H1 (cell line): ENCODE measurements at regions not wholly inside any gene's neighbourhood (a gene's known extent, or its start where the extent isn't known, plus 50 kb on each side); places are given as distances from the start of the nearest gene placed in this dataset.

ENCODE experiments used
- CTCF ChIA-PET: fragments of 300-600 bp; sonication (Branson Sonifier 250); formaldehyde crosslinking; loops from one replicate; lab custom pipeline; 2021; ENCODE audit not compliant: partially characterized antibody; lab: Charles Lee
- POLR2A ChIA-PET: fragments of 300-600 bp; sonication (Branson Sonifier 250); formaldehyde crosslinking; loops from one replicate; lab custom pipeline; 2021; ENCODE audit warnings: inconsistent platforms; ENCODE audit not compliant: partially characterized antibody; lab: Charles Lee
- DNase-seq, 2 experiments: peaks; one replicate each; pipeline versions ENCODE4 v3.0.0 to v3.0.0-alpha.2; 2010 to 2022; ENCODE audit warnings: low spot score in 2 of 2, low read depth in 1 of 2, mixed read lengths in 1 of 2
- FAIRE-seq: peaks from 2 replicates; lab custom pipeline; 2011; peaks lifted over from hg19 to GRCh38; lab: Jason Lieb, UNC
- H2AFZ ChIP-seq: 2 replicates; pipeline ENCODE4 v1.8.1; 2012; ENCODE audit warnings: low read length, inconsistent platforms
- H2AK5ac ChIP-seq: 2 replicates; pipeline ENCODE4 v1.6.1; 2013; ENCODE audit warnings: low read depth, low read length
- H2BK120ac ChIP-seq: replicated peaks from 2 replicates; pipeline ENCODE3; 2013; ENCODE audit warnings: low read depth, low read length, inconsistent platforms
- H2BK12ac ChIP-seq: 2 replicates; pipeline ENCODE4 v1.6.1; 2013; ENCODE audit warnings: low read depth, low read length
- H2BK15ac ChIP-seq: 2 replicates; pipeline ENCODE4 v1.6.1; 2013; ENCODE audit warnings: low read length
- H2BK20ac ChIP-seq: 2 replicates; pipeline ENCODE4 v1.6.1; 2013; ENCODE audit warnings: low read length
- H2BK5ac ChIP-seq: 2 replicates; pipeline ENCODE4 v1.6.1; 2013; ENCODE audit warnings: low read depth, low read length
- H3K14ac ChIP-seq: 2 replicates; pipeline ENCODE4 v1.6.1; 2013; ENCODE audit warnings: inconsistent platforms; ENCODE audit not compliant: insufficient read length
- H3K18ac ChIP-seq: 2 replicates; pipeline ENCODE4 v1.6.1; 2013; ENCODE audit warnings: low read length; ENCODE audit errors: extremely low read depth
- H3K23ac ChIP-seq: 2 replicates; pipeline ENCODE4 v1.6.1; 2013; ENCODE audit warnings: inconsistent platforms; ENCODE audit not compliant: insufficient read length
- H3K23me2 ChIP-seq: 2 replicates; pipeline ENCODE4 v1.6.1; 2013; ENCODE audit warnings: low read depth, low read length
- H3K27ac ChIP-seq: 2 replicates; pipeline ENCODE4 v1.6.1; 2011; ENCODE audit warnings: low read depth, low read length, inconsistent platforms
- H3K27me3 ChIP-seq, 4 experiments: replicated peaks in 1 of 4; 1 replicate in 1 of 4; 2 replicates in 3 of 4; pipeline versions ENCODE4 v1.6.1 to v1.8.1; 2011 to 2013; ENCODE audit warnings: low read length in 3 of 4, mild to moderate bottlenecking in 3 of 4, inconsistent platforms in 2 of 4, mixed read lengths in 2 of 4, moderate library complexity in 1 of 4; ENCODE audit not compliant: control insufficient read depth in 3 of 4, insufficient read depth in 3 of 4; ENCODE audit errors: extremely low read depth in 1 of 4
- H3K36me3 ChIP-seq, 4 experiments: 2 replicates each; pipeline versions ENCODE4 v1.6.1 to v1.8.1; 2011 to 2013; ENCODE audit warnings: mild to moderate bottlenecking in 4 of 4, low read length in 3 of 4, moderate library complexity in 2 of 4, control low read depth in 1 of 4, inconsistent platforms in 1 of 4; ENCODE audit not compliant: insufficient read depth in 4 of 4, control insufficient read depth in 2 of 4
- H3K4ac ChIP-seq: replicated peaks from 2 replicates; pipeline ENCODE3; 2013; ENCODE audit warnings: low read length, low read depth, mixed read lengths, inconsistent platforms; ENCODE audit not compliant: insufficient read length
- H3K4me1 ChIP-seq, 4 experiments: replicated peaks in 1 of 4; 1 replicate in 1 of 4; 2 replicates in 3 of 4; pipeline versions ENCODE4 v1.6.1 to v1.8.1; 2011 to 2013; ENCODE audit warnings: low read length in 3 of 4, inconsistent platforms in 2 of 4, mixed read lengths in 1 of 4; ENCODE audit not compliant: insufficient read depth in 4 of 4, control insufficient read depth in 3 of 4
- H3K4me2 ChIP-seq, 2 experiments: 2 replicates each; pipeline versions ENCODE4 v1.6.1 to v1.8.1; 2011 to 2013; ENCODE audit warnings: low read depth in 2 of 2, low read length in 2 of 2, control low read depth in 1 of 2, inconsistent platforms in 1 of 2, mild to moderate bottlenecking in 1 of 2; ENCODE audit not compliant: insufficient read depth in 1 of 2
- H3K4me3 ChIP-seq, 4 experiments: fragments of 200-600, 300-600 bp in 1 of 4; sonication (generic), shearing (Covaris generic), sonication (Bioruptor Twin) in 1 of 4; 2 replicates each; pipeline versions ENCODE4 v1.5.1 to v1.8.1; 2011 to 2016; ENCODE audit warnings: low read length in 4 of 4, low read depth in 3 of 4, control low read depth in 2 of 4, inconsistent platforms in 2 of 4, mild to moderate bottlenecking in 2 of 4, mixed read lengths in 1 of 4, moderate library complexity in 1 of 4; ENCODE audit not compliant: insufficient read depth in 2 of 4; ENCODE audit errors: extremely low read depth in 1 of 4
- H3K56ac ChIP-seq: replicated peaks from 2 replicates; pipeline ENCODE3; 2013; ENCODE audit warnings: low read depth, mild to moderate bottlenecking, mixed read lengths, low read length, inconsistent platforms; ENCODE audit not compliant: insufficient read length
- H3K79me1 ChIP-seq: 2 replicates; pipeline ENCODE4 v1.6.1; 2013; ENCODE audit warnings: low read depth, low read length, control low read depth
- H3K79me2 ChIP-seq, 2 experiments: 2 replicates each; pipeline versions ENCODE4 v1.6.1 to v1.8.1; 2012 to 2013; ENCODE audit warnings: low read length in 2 of 2, mild to moderate bottlenecking in 2 of 2, inconsistent platforms in 1 of 2; ENCODE audit not compliant: insufficient read depth in 2 of 2, control insufficient read depth in 1 of 2
- H3K9ac ChIP-seq, 4 experiments: replicated peaks in 1 of 4; 1 replicate in 1 of 4; 2 replicates in 3 of 4; pipeline versions ENCODE4 v1.6.1 to v1.8.1; 2011 to 2013; ENCODE audit warnings: low read depth in 3 of 4, low read length in 3 of 4, control low read depth in 2 of 4, mild to moderate bottlenecking in 2 of 4, moderate library complexity in 2 of 4, inconsistent platforms in 1 of 4; ENCODE audit errors: extremely low read depth in 1 of 4
- H3K9me3 ChIP-seq, 2 experiments: 2 replicates each; pipeline versions ENCODE4 v1.6.1 to v1.8.1; 2012 to 2013; ENCODE audit warnings: mild to moderate bottlenecking in 2 of 2, moderate library complexity in 2 of 2, control low read depth in 1 of 2, inconsistent platforms in 1 of 2, low read depth in 1 of 2, low read length in 1 of 2, mixed read lengths in 1 of 2; ENCODE audit not compliant: insufficient read depth in 2 of 2
- H4K20me1 ChIP-seq, 2 experiments: replicated peaks in 1 of 2; 2 replicates each; pipeline versions ENCODE3 to v1.8.1; 2011 to 2013; ENCODE audit warnings: inconsistent platforms in 2 of 2, low read length in 2 of 2, mild to moderate bottlenecking in 1 of 2; ENCODE audit not compliant: insufficient read depth in 2 of 2, control insufficient read depth in 1 of 2
- H4K5ac ChIP-seq: 2 replicates; pipeline ENCODE4 v1.6.1; 2013; ENCODE audit warnings: low read length, low read depth, mixed read lengths, inconsistent platforms; ENCODE audit not compliant: insufficient read length
- H4K8ac ChIP-seq: 2 replicates; pipeline ENCODE4 v1.8.0; 2013; ENCODE audit warnings: mild to moderate bottlenecking, moderate library complexity, low read length, inconsistent platforms; ENCODE audit not compliant: insufficient read depth; ENCODE audit errors: extremely low read depth
- H4K91ac ChIP-seq: replicated peaks from 2 replicates; pipeline ENCODE3; 2013; ENCODE audit warnings: low read length, mixed read lengths, inconsistent platforms; ENCODE audit not compliant: insufficient read length
- FOSL1 ChIP-seq: IDR thresholded peaks from 2 replicates; pipeline ENCODE4 v1.6.1; 2011; ENCODE audit warnings: mild to moderate bottlenecking, low read depth, low read length, moderate library complexity; ENCODE audit not compliant: insufficient read depth
- KDM1A ChIP-seq: fragments of 200-600, 300-600 bp; sonication (generic); IDR thresholded peaks from 2 replicates; pipeline ENCODE4 v1.7.1; 2016; ENCODE audit warnings: mild to moderate bottlenecking, low read length, borderline replicate concordance
- WGBS, 2 experiments: shearing (Covaris generic) in 1 of 2; methylation state at CpG; one replicate each; pipeline versions ENCODE4 v1.1.6 to v1.1.7; 2013 to 2015; ENCODE audit warnings: low lambda C conversion rate in 2 of 2, mixed read lengths in 2 of 2, inconsistent platforms in 1 of 2, low coverage in 1 of 2, missing lambda C conversion rate in 1 of 2; ENCODE audit not compliant: insufficient replicate concordance in 2 of 2, insufficient coverage in 1 of 2, insufficient read length in 1 of 2; ENCODE audit errors: extremely low coverage in 1 of 2, missing lambda C conversion rate in 1 of 2; 5-methylcytosine and 5-hydroxymethylcytosine counted together

DNA sequence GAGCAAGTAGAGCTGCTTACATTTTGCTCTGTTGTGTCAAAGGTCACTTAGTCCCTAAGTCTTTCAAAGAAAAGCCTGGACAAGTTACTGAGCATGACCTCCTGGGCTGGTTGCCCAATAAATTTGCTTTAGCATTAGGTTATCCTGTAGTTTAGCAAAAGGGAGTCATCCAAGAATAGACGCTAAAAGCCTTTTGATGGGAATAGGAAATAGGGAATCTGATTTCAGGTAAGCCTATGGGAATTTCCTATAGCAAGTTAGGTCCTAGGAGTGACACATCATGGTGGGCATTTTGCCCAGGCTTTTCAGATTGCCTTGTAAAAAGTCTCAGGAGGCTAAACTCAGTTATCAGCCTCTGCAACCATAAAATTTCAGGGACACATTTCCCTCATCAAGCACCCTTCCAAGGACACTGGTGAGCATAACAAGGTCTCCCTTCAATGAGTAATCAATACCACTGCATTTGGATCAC lies 67.6 kb upstream of the RANBP3L start (continued):
- no peak for TF ChIP-seq FOSL1

GRCh38 chr5:36370073-36370472 lies 68.4 kb upstream of the RANBP3L start:
- Histone ChIP-seq H3K27ac (no peak overlapping the region), H2AFZ (no peak overlapping the region), H3K56ac (no peak overlapping the region), H2AK5ac (no peak overlapping the region), H3K23ac (no peak overlapping the region), H3K18ac (no peak overlapping the region), H4K8ac (no peak overlapping the region), H3K4me3 (no peak overlapping the region), H4K20me1 (no peaks in the 10 kb centered on the region), H3K79me1 (no peaks in the 10 kb centered on the region), H2BK20ac (no peak overlapping the region), H3K4ac (no peak overlapping the region), H3K79me2 (no peaks in the 10 kb centered on the region), H3K9me3 (no peaks in the 10 kb centered on the region), H3K27me3 (no peaks in the 10 kb centered on the region), H2BK12ac (no peak overlapping the region), H3K36me3 (no peaks in the 10 kb centered on the region), H2BK120ac (no peak overlapping the region), H2BK5ac (no peak overlapping the region), H3K14ac (no peak overlapping the region), H4K91ac (no peak overlapping the region), H3K4me2 (no peak overlapping the region), H4K5ac (no peak overlapping the region), H3K9ac (no peak overlapping the region), H3K4me1 (no peaks in the 10 kb centered on the region), H3K23me2 (no peaks in the 10 kb centered on the region), H2BK15ac (no peak overlapping the region)
- DNase-seq, result no peak
- no peak for FAIRE-seq
- CTCF ChIA-PET, result no interaction called here
- POLR2A ChIA-PET, result no interaction called here
- WGBS, 2 experiments, result 70% methylated on average over 2 of the region's 2 CpGs; no CpG with 5 or more reads in 1 of the 2 experiments
- peak; percentile 34; the same call in 1 of the 2 replicates for TF ChIP-seq KDM1A
